SKM-1 treated with dmso at 0.1 percent for 144 hours (cell line): ENCODE measurements at regions not wholly inside any gene's neighbourhood (a gene's known extent, or its start where the extent isn't known, plus 50 kb on each side); places are given as distances from the start of the nearest gene placed in this dataset.
"Not testable (repeated sequence)": the region's sequence is repeated elsewhere in the genome, so short reads cannot be mapped to it uniquely, and the experiment has no call there.

ENCODE experiments used
- DNase-seq: peaks from one replicate; lab custom pipeline; 2025; ENCODE audit not compliant: unreplicated experiment; lab: John Stamatoyannopoulos, UW

DNA sequence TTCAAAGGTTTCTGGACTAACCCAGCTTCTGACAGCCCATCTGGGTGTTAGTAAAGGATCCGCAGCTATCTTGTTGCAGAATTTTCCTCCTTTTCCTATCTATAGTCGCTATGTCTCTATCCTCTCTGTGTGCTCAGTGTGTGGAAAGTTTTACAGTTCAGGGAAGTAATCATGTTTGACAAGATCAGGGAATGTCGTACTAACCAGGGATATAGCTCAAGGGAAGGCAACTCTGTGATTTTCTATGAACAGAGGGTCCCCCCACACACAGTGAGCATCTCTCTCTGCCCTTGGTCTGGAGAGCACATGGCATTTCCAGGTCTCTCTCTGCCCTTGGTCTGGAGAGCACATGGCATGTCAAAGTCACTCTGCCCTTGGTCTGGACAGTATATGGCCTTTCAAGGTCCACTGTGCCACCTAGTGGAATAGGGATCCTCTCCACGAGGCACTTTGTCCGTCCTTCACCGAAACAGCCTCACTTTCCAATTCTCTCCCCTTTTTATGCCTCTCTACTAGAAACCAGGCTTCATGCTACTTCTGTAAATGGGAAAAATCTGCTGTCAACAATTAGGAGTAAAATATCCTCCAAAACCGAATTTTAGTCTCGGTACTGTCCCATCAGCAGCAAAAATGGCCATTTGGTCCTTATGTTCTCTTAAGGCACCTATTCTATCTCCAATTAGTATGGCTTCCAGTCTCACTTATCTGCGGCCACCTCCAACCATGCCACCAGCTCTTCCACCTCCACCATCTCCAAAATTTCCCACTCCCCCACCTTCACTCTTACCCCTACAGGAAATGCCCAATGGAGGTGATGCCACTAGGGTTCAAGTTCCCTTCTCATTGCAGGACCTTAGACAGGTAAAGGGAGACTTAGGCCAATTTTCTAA is 88.7 kb downstream of the IGLL5 start:
- no peak for DNase-seq

- no peak for DNase-seq
Observed at GRCh38 chr22:22977479-22978200, 90.0 kb downstream of the IGLL5 start.

- DNase-seq, result no peak
Observed at GRCh38 chr22:22978637-22979036, 91.0 kb downstream of the IGLL5 start.

- DNase-seq, result no peak
Observed at GRCh38 chr22:22979121-22979724, 91.1 kb upstream of the GNAZ start.

DNA sequence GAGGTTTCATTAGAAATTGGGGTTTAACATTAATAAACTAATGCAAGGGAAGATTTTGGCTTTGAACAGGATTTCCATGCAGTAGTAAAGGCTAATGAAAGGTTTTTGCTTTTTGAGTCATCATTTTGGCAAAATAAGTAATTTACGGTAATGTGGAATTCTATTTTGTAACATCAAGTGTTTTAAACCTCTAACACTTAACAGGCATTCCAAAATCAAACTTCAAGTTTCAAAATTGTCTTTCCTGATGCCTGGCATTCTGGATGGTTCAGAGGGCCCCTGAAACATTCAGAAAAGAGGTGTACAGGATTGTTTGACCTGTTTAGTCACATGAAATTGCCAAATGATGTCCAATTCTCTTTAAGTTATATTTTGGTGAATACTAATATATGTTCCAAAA is 90.4 kb upstream of the GNAZ start:
- DNase-seq, result no peak

DNA sequence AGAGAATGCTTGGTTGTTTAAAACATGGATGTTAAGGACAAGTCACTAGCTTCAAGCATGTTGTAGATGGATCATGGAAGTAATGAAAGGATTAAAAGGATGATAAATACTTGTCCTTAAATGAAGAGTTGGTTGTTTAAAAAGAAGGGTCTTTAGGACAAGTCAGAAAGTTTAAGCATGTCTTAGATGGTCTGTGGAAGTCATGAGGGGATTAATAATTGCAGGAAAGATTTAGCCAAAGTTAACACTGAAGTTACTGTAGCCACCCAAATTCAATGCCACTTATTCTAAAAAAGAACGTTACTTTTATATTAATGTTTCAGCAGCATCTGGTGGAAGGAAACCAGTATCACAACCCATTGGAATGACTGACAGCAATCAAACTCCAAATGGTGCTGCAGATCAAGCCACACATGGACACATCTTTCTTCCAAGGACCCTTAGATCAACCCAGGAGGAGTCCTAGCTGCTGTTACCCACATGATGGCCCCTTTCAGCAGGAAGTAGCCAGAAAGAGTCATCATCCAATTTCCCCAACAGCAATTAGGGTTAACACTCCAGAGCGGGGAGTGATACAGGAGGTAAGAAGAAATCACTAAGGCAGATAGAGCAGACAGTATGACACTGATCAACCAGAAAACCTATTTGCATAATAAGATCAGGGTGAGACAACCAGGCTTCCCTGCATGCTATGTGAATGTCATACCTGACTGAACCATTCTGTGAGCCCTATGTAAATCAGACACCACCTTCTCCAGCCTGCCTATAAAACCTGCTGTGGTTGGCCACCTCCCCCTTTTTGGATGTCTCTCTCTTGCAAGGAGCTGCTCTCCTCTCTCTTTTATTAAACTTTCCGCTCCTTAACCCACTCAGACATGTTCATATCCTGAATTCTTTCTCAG is 88.4 kb upstream of the GNAZ start:
- no peak for DNase-seq

DNA sequence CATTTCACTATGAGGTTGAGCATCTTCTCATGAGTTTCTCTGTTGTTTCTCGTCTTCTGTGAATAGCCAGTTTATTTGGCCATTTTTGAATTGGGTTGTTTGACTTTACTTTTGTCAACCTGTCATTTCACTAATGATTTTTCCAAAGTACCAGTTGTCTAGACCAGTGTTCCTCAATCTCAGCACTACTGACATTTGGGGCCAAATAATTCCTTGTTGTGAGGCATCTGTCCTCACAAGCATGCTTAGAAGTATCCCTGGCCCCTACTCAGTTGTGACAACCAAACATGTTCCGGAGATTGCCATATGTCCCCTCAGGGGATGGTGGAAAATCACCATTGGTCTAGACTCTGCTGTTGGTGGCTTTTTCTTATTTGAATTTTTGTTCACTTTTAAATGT is 87.7 kb upstream of the GNAZ start:
- DNase-seq, result no peak

- DNase-seq, result no peak
Observed at GRCh38 chr22:22983123-22983522, 87.2 kb upstream of the GNAZ start.

DNA sequence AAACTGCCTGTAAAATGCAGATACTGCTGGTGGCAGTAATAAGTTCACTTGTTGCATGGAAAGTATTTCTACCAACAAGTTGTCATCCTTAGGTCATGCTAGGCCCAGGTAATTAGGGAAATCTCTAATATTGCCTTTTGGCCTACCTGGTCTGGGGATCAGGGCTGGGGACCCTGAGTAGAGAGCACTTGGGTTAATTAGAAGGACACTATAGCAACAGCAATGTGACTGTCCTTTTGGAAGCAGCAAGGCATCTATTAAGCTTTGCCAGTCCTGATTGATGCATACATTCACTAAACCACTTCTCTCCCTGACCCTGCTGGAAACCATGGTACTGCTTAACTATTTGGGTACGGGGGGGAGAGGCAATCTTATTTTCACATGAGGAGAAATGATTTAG is 86.5 kb upstream of the GNAZ start:
- DNase-seq, result no peak

DNA sequence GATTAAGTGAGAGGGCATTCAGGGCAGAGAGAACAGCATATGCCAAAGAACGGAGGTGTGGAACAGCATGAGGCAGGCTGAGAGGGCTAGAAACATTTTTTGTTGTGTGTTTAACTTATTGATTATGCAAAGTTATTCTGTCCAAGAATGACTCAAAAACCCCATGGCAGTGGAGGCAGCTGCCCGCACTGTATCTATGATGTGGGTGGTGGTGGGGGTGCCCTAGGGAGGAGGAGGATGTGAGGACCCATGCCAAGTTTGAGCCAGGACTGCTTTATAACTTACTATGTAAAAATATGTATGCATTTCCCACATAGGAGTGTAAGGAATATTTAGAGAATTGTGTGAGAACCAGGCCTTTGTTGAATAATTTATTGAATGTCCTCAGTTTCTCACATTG is 85.4 kb upstream of the GNAZ start:
- DNase-seq, result no peak

GRCh38 chr22:22986008-22986407 is 84.3 kb upstream of the GNAZ start:
- DNase-seq, result no peak

- no peak for DNase-seq
Observed at GRCh38 chr22:22986640-22987039, 83.7 kb upstream of the GNAZ start.

- no peak for DNase-seq
Observed at GRCh38 chr22:22988150-22988549, 82.2 kb upstream of the GNAZ start.

- no peak for DNase-seq
Observed at GRCh38 chr22:22988785-22989184, 81.5 kb upstream of the GNAZ start.

- no peak for DNase-seq
Observed at GRCh38 chr22:22989856-22990255, 80.5 kb upstream of the GNAZ start.

GRCh38 chr22:22990711-22991505 is 79.4 kb upstream of the GNAZ start:
- not testable (repeated sequence) for DNase-seq

GRCh38 chr22:22992474-22992873 is 77.8 kb upstream of the GNAZ start:
- no peak for DNase-seq

GRCh38 chr22:22993184-22993583 is 77.1 kb upstream of the GNAZ start:
- no peak for DNase-seq

GRCh38 chr22:22995166-22995565 is 75.2 kb upstream of the GNAZ start:
- DNase-seq, result no peak
